Adrenal gland (tissue), 9 donors: ENCODE measurements at regions not wholly inside any gene's neighbourhood (a gene's known extent, or its start where the extent isn't known, plus 50 kb on each side); places are given as distances from the start of the nearest gene placed in this dataset.

ENCODE experiments used
- DNase-seq, 7 donors: peaks; one replicate each; pipeline ENCODE4 v3.0.0-alpha.2; 2019 to 2020
- H3K27ac ChIP-seq, 5 donors: fragments of 200-600 bp; sonication (generic) in 4 of 5; 1 replicate in 3 of 5; 2 replicates in 2 of 5; pipeline versions ENCODE4 v1.5.1 to v1.8.0; 2016 to 2020; ENCODE audit warnings: mild to moderate bottlenecking in 1 of 5
- H3K27me3 ChIP-seq: fragments of 200-600 bp; 2 replicates; pipeline ENCODE4 v1.8.0; 2021
- H3K36me3 ChIP-seq, 2 donors: fragments of 200-600 bp; replicated peaks in 1 of 2; 1 replicate in 1 of 2; 2 replicates in 1 of 2; pipeline versions ENCODE4 v1.5.1 to v1.8.0; 2018 to 2022
- H3K4me1 ChIP-seq, 2 donors: fragments of 200-600 bp; replicated peaks in 1 of 2; 1 replicate in 1 of 2; 2 replicates in 1 of 2; pipeline versions ENCODE4 v1.5.1 to v1.8.0; 2018 to 2021
- H3K4me3 ChIP-seq, 4 donors: fragments of 200-600 bp; sonication (generic) in 3 of 4; one replicate each; pipeline ENCODE4 v1.5.1; 2016 to 2018
- H3K9me3 ChIP-seq, 3 donors: fragments of 200-600 bp; sonication (generic) in 1 of 3; replicated peaks in 1 of 3; 1 replicate in 2 of 3; 2 replicates in 1 of 3; pipeline versions ENCODE4 v1.5.1 to v1.8.0; 2016 to 2021
- POLR2A ChIP-seq, 2 donors: fragments of 450-650 bp; IDR thresholded peaks; one replicate each; pipeline ENCODE4 v1.6.1; 2017; ENCODE audit warnings: antibody characterized with exemption in 2 of 2, mild to moderate bottlenecking in 2 of 2, moderate library complexity in 1 of 2
- WGBS, 4 donors: extraction: QIAGEN DNeasy Blood & Tissue Kit in 2 of 4; methylation state at CpG; one replicate each; pipeline versions ENCODE4 v1.1.5 to v1.1.7; 2013 to 2017; 5-methylcytosine and 5-hydroxymethylcytosine counted together
- intact Hi-C, 2 donors: fragments of 100-400 bp; cut with DNase I; formaldehyde crosslinking; loops; one replicate each; pipeline versions ENCODE4 v1.14.1 to v1.15.0; 2022 to 2023
- TF ChIP-seq, protein P1 (sequence below), 6 experiments: fragments of 450-650 bp in 4 of 6; fragments of 200-600 bp in 2 of 6; sonication (generic) in 1 of 6; IDR thresholded peaks; 1 replicate in 5 of 6; 2 replicates in 1 of 6; pipeline versions ENCODE4 v1.5.1 to v1.8.0; 2016 to 2021; ENCODE audit warnings: antibody characterized with exemption in 6 of 6, mild to moderate bottlenecking in 2 of 6, moderate library complexity in 1 of 6
- donor health status: healthy with polysubstance abuse.
- donor health status: Bipolar disorder and iron deficiency.
- donor health status: DM: yes; HTN: yes; CAD: no.
- donor health status: DM: no; HTN: no; CAD: no.
- donor health status: DM: no; HTN: no; CAD: no.

DNA sequence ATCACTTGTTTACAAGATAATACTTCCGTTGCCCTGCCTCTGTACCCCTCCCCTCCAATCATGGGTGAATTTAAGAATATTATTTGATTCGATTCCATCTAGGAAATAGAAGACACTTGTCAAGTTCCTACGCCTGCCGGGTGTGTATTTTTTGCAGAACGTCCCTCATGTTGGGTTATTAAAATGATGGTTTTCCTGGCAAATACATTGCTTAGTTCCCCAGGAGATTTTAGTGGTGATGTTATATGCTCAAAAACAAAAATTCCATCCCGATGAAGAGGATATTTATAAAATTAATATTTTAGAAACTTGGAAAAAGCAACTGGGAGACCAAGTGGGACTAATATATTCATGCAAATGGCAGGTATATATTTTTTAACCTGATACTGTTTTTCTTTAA lies 548.4 kb downstream of the EDEM1 start:
- H3K4me1 ChIP-seq, result no peaks in the 10 kb centered on the region
- H3K27ac ChIP-seq, result no peak overlapping the region
- TF ChIP-seq, protein P1, sequence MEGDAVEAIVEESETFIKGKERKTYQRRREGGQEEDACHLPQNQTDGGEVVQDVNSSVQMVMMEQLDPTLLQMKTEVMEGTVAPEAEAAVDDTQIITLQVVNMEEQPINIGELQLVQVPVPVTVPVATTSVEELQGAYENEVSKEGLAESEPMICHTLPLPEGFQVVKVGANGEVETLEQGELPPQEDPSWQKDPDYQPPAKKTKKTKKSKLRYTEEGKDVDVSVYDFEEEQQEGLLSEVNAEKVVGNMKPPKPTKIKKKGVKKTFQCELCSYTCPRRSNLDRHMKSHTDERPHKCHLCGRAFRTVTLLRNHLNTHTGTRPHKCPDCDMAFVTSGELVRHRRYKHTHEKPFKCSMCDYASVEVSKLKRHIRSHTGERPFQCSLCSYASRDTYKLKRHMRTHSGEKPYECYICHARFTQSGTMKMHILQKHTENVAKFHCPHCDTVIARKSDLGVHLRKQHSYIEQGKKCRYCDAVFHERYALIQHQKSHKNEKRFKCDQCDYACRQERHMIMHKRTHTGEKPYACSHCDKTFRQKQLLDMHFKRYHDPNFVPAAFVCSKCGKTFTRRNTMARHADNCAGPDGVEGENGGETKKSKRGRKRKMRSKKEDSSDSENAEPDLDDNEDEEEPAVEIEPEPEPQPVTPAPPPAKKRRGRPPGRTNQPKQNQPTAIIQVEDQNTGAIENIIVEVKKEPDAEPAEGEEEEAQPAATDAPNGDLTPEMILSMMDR (IDR thresholded peaks at IDR 0.05), result no peak
- no peak for TF ChIP-seq POLR2A (IDR thresholded peaks at IDR 0.05)
- H3K4me3 ChIP-seq, result no peak overlapping the region
- H3K36me3 ChIP-seq, result no peaks in the 10 kb centered on the region
- DNase-seq, result no peak
- 69 to 83% (median 78%) methylated on average over 6 of the region's 6 CpGs for WGBS, 4 donors
- no peaks in the 10 kb centered on the region for H3K27me3 ChIP-seq
- no peaks in the 10 kb centered on the region for H3K9me3 ChIP-seq
- intact Hi-C loops, result no loop called here

DNA sequence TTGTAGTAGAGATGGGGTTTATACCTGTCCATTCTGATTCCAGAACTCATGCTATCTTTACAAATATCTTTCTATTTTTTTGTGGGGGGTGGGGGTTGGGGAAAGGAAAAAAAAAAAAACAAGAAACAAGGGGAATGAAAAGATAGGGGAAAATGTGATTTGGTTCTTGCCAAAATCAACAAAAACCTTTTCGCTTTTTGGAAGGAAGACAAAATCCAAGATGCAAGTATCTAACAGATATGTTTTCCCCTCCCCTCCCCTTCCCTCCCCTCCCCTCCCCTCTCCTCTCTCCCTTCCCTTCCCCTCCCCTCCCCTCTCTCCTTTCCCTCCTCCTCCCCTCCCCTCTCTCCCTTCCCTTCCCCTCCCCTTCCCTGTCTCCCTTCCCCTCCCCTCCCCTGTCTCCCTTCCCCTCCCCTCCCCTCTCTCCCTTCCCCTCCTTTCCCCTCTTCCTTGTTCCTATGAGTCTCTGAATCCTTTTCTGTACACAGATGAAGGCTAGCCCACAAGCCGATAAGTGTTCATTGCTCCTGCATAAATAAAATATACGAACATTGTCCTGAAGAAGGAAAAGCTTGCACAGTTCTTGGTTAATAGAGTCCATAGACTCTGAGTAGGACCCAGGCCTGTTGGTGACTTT lies 551.9 kb downstream of the EDEM1 start:
- no peaks in the 10 kb centered on the region for H3K27me3 ChIP-seq
- H3K9me3 ChIP-seq, result no peaks in the 10 kb centered on the region
- no peak overlapping the region for H3K27ac ChIP-seq
- no peak overlapping the region for H3K4me3 ChIP-seq
- no peaks in the 10 kb centered on the region for H3K4me1 ChIP-seq
- TF ChIP-seq, protein P1 (IDR thresholded peaks at IDR 0.05), result no peak
- TF ChIP-seq POLR2A (IDR thresholded peaks at IDR 0.05), result no peak
- 50 to 75% (median 72%) methylated on average over 3 of the region's 3 CpGs for WGBS, 4 donors
- H3K36me3 ChIP-seq, result no peaks in the 10 kb centered on the region
- DNase-seq, result no peak
- intact Hi-C loops, result no loop called here

DNA sequence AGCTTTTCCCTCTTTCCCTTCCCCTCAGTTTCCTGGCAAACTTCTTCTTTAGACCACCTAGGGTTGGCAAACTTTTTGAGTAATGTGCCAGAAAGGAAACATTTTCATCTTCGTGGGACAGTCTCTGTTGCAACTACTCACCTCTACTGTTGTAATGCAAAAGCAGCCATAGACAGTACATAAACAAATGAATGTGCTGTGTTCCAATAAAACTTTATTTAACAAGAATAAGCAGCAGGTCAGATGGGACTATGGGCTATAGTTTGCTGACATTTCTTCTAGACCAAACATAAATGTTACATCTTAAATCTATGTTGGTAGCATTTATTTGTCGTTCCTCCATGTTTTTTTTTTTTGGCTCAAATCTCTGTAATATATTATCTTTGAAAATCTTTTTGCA lies 552.4 kb downstream of the EDEM1 start:
- Histone ChIP-seq H3K27ac (no peak overlapping the region), H3K27me3 (no peaks in the 10 kb centered on the region), H3K4me1 (no peaks in the 10 kb centered on the region), H3K4me3 (no peak overlapping the region), H3K9me3 (no peaks in the 10 kb centered on the region), H3K36me3 (no peaks in the 10 kb centered on the region)
- intact Hi-C loops, result no loop called here
- WGBS, 4 donors, result 69 to 81% (median 74%) methylated on average over 2 of the region's 2 CpGs
- DNase-seq, result no peak
- TF ChIP-seq POLR2A (IDR thresholded peaks at IDR 0.05), result no peak
- TF ChIP-seq, protein P1 (IDR thresholded peaks at IDR 0.05), result no peak

- TF ChIP-seq, protein P1 (IDR thresholded peaks at IDR 0.05), result no peak
- no peak for TF ChIP-seq POLR2A (IDR thresholded peaks at IDR 0.05)
- Histone ChIP-seq H3K27me3 (no peaks in the 10 kb centered on the region), H3K9me3 (no peaks in the 10 kb centered on the region), H3K4me3 (no peak overlapping the region), H3K36me3 (no peaks in the 10 kb centered on the region), H3K4me1 (no peaks in the 10 kb centered on the region), H3K27ac (no peak overlapping the region)
- no peak for DNase-seq
- intact Hi-C loops, result no loop called here
- WGBS, 4 donors, result 80 to 86% (median 82%) methylated on average over 4 of the region's 4 CpGs
Measured at GRCh38 chr3:5741017-5741416, 553.5 kb downstream of the EDEM1 start.
